Endothelial cell of umbilical vein (primary cell): ENCODE measurements at regions not wholly inside any gene's neighbourhood (a gene's known extent, or its start where the extent isn't known, plus 50 kb on each side); places are given as distances from the start of the nearest gene placed in this dataset.

Source experiments
- BruUV-seq: library from RNA; stranded (reverse); fragments of 400-500 nt; replicated peaks from 2 replicates; lab custom pipeline; 2021; lab: Mats Ljungman, UMichigan
- CTCF ChIA-PET: fragments of 300-600, 350-600 bp; sonication (Branson Sonifier 250); formaldehyde crosslinking; loops from one replicate; lab custom pipeline; 2021; ENCODE audit warnings: antibody characterized with exemption, inconsistent platforms; lab: Charles Lee
- POLR2A ChIA-PET: fragments of 300-600, 350-600 bp; sonication (Branson Sonifier 250); formaldehyde crosslinking; loops from one replicate; lab custom pipeline; 2021; ENCODE audit warnings: antibody characterized with exemption, inconsistent platforms; lab: Charles Lee
- DNase-seq: peaks from one replicate; pipeline ENCODE4 v3.0.0-alpha.2; 2011; ENCODE audit warnings: low read depth, low spot score
- FAIRE-seq: peaks from 2 replicates; lab custom pipeline; 2011; peaks lifted over from hg19 to GRCh38; lab: Jason Lieb, UNC
- H2AFZ ChIP-seq: 2 replicates; pipeline ENCODE4 v1.6.0; 2012; ENCODE audit warnings: low read depth, low read length, control low read depth, inconsistent platforms
- H3K27ac ChIP-seq: 2 replicates; pipeline ENCODE4 v1.5.1; 2011; ENCODE audit warnings: low read depth, mild to moderate bottlenecking, control low read depth, low read length, moderate library complexity; ENCODE audit not compliant: insufficient read depth
- H3K27me3 ChIP-seq, 2 experiments: 2 replicates each; pipeline versions ENCODE4 v1.6.0 to v1.6.1; 2011; ENCODE audit warnings: low read length in 2 of 2, mixed read lengths in 1 of 2; ENCODE audit not compliant: control insufficient read depth in 2 of 2, insufficient read depth in 2 of 2
- H3K36me3 ChIP-seq, 2 experiments: 2 replicates in 1 of 2; 3 replicates in 1 of 2; pipeline ENCODE4 v1.5.1; 2011; ENCODE audit warnings: low read length in 2 of 2, mild to moderate bottlenecking in 1 of 2, moderate library complexity in 1 of 2; ENCODE audit not compliant: control insufficient read depth in 2 of 2, insufficient read depth in 2 of 2; ENCODE audit errors: extremely low read depth in 1 of 2
- H3K4me1 ChIP-seq: 3 replicates; pipeline ENCODE4 v1.5.1; 2011; ENCODE audit warnings: mild to moderate bottlenecking, low read length; ENCODE audit not compliant: control insufficient read depth, insufficient read depth; ENCODE audit errors: extremely low read depth
- H3K4me2 ChIP-seq: 2 replicates; pipeline ENCODE4 v1.6.1; 2011; ENCODE audit warnings: low read length, control low read depth, mixed read lengths; ENCODE audit not compliant: insufficient read depth
- H3K4me3 ChIP-seq, 3 experiments: fragments of 200-600 bp in 1 of 3; sonication (generic), shearing (Covaris generic) in 1 of 3; replicated peaks in 1 of 3; 2 replicates each; pipeline ENCODE4 v1.5.1; 2011 to 2016; ENCODE audit warnings: control low read depth in 3 of 3, low read length in 3 of 3, mild to moderate bottlenecking in 2 of 3, inconsistent platforms in 1 of 3, low read depth in 1 of 3, moderate library complexity in 1 of 3; ENCODE audit not compliant: insufficient read depth in 1 of 3
- H3K79me2 ChIP-seq: 2 replicates; pipeline ENCODE4 v1.6.0; 2012; ENCODE audit warnings: low read length, inconsistent platforms; ENCODE audit not compliant: control insufficient read depth, insufficient read depth
- H3K9ac ChIP-seq: replicated peaks from 2 replicates; pipeline ENCODE3; 2011; ENCODE audit warnings: low read length, control low read depth; ENCODE audit not compliant: insufficient read depth; ENCODE audit errors: extremely low read depth
- H3K9me1 ChIP-seq: replicated peaks from 3 replicates; pipeline ENCODE4 v1.6.0; 2011; ENCODE audit warnings: mild to moderate bottlenecking, low read length; ENCODE audit not compliant: control insufficient read depth, insufficient read depth; ENCODE audit errors: extremely low read depth
- H3K9me3 ChIP-seq: replicated peaks from 2 replicates; pipeline ENCODE4 v1.5.1; 2012; ENCODE audit warnings: low read length, inconsistent platforms; ENCODE audit not compliant: control insufficient read depth, insufficient read depth
- H4K20me1 ChIP-seq: replicated peaks from 2 replicates; pipeline ENCODE3; 2011; ENCODE audit warnings: mild to moderate bottlenecking, low read length; ENCODE audit not compliant: control insufficient read depth, insufficient read depth; ENCODE audit errors: extremely low read depth
- EZH2 ChIP-seq: IDR thresholded peaks from 2 replicates; pipeline ENCODE4 v1.6.1; 2012; ENCODE audit warnings: borderline replicate concordance, low read depth, mild to moderate bottlenecking, moderate library complexity, low read length, inconsistent platforms; ENCODE audit not compliant: severe bottlenecking
- FOS ChIP-seq: IDR thresholded peaks from 2 replicates; pipeline ENCODE4 v1.6.1; 2011; ENCODE audit warnings: mild to moderate bottlenecking, low read length, moderate library complexity, borderline replicate concordance; ENCODE audit not compliant: insufficient read depth
- GATA2 ChIP-seq: IDR thresholded peaks from 2 replicates; pipeline ENCODE4 v1.7.0; 2011; ENCODE audit warnings: low read depth, mild to moderate bottlenecking, moderate library complexity, mixed read lengths, low read length; ENCODE audit not compliant: insufficient read length, insufficient read depth
- JUN ChIP-seq: IDR thresholded peaks from 2 replicates; pipeline ENCODE4 v1.6.1; 2011; ENCODE audit warnings: borderline replicate concordance, low read depth; ENCODE audit not compliant: insufficient read length, insufficient read depth
- MYC ChIP-seq: IDR thresholded peaks from one replicate; pipeline ENCODE4 v1.6.1; 2011; ENCODE audit warnings: mild to moderate bottlenecking, low read depth, low read length
- POLR2A ChIP-seq: IDR thresholded peaks from 2 replicates; pipeline ENCODE4 v1.6.1; 2012; ENCODE audit warnings: low read depth, mild to moderate bottlenecking, control low read depth, low read length
- POLR2AphosphoS5 ChIP-seq: IDR thresholded peaks from 2 replicates; pipeline ENCODE4 v1.6.1; 2012; ENCODE audit warnings: low read depth, mild to moderate bottlenecking, control low read depth, low read length, moderate library complexity; ENCODE audit not compliant: insufficient read depth
- dilution Hi-C: fragments of 300-500 bp; cut with MboI; formaldehyde crosslinking; loops from one replicate; pipeline ENCODE4 v1.15.0; 2019; ENCODE audit warnings: low sequenced_read_pairs; ENCODE audit not compliant: extremely low pct_ligation_motif_present
- intact Hi-C: fragments of 100-400 bp; cut with micrococcal nuclease; formaldehyde crosslinking; loops from one replicate; pipeline ENCODE4 v1.10.0; 2022
- TF ChIP-seq, protein P1 (sequence below): IDR thresholded peaks from 2 replicates; pipeline ENCODE4 v1.6.1; 2011; ENCODE audit not compliant: insufficient read depth, insufficient read length
- TF ChIP-seq, protein P2 (sequence below), 2 donors: IDR thresholded peaks; 1 replicate in 1 of 2; 2 replicates in 1 of 2; pipeline ENCODE4 v1.5.1; 2011; ENCODE audit warnings: low read length in 2 of 2, mild to moderate bottlenecking in 2 of 2, moderate library complexity in 2 of 2, control low read depth in 1 of 2, inconsistent platforms in 1 of 2, low read depth in 1 of 2; ENCODE audit not compliant: insufficient read depth in 1 of 2; ENCODE audit errors: extremely low read depth in 1 of 2

DNA sequence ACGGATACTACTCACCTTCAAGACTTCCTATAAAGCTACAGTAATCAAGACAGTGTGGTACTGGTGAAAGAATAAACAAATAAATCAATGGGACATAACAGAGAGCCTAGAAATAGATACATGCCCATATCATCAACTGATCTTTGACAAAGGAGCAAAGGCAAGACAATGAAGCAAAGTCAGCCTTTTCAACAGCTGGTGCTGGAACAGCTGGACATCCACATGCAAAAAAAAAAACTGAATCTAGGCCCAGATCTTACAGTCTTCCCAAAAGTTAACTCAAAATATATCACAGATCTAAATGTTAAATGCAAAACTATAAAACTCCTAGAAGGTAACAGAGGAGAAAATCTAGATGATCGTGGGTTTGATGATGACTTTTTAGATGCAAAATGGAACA lies 170.3 kb downstream of the MIS18A start:
- FAIRE-seq: no peak

More for the DNA sequence above, 170.3 kb downstream of the MIS18A start:
- H3K4me3 ChIP-seq: no peak overlapping the region
- H3K9me3 ChIP-seq: no peaks in the 10 kb centered on the region
- TF ChIP-seq POLR2A (no peak), POLR2AphosphoS5 (no peak), EZH2 (no peak), GATA2 (no peak), MYC (no peak), FOS (no peak), JUN (no peak)
- TF ChIP-seq, protein P1, sequence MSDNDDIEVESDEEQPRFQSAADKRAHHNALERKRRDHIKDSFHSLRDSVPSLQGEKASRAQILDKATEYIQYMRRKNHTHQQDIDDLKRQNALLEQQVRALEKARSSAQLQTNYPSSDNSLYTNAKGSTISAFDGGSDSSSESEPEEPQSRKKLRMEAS: no peak
- TF ChIP-seq, protein P2, sequence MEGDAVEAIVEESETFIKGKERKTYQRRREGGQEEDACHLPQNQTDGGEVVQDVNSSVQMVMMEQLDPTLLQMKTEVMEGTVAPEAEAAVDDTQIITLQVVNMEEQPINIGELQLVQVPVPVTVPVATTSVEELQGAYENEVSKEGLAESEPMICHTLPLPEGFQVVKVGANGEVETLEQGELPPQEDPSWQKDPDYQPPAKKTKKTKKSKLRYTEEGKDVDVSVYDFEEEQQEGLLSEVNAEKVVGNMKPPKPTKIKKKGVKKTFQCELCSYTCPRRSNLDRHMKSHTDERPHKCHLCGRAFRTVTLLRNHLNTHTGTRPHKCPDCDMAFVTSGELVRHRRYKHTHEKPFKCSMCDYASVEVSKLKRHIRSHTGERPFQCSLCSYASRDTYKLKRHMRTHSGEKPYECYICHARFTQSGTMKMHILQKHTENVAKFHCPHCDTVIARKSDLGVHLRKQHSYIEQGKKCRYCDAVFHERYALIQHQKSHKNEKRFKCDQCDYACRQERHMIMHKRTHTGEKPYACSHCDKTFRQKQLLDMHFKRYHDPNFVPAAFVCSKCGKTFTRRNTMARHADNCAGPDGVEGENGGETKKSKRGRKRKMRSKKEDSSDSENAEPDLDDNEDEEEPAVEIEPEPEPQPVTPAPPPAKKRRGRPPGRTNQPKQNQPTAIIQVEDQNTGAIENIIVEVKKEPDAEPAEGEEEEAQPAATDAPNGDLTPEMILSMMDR (IDR thresholded peaks at IDR 0.05; ENCODE audit: extremely low read depth in 1 of 2, insufficient read depth in 1 of 2, low read depth in 1 of 2, low read length in 2 of 2): no peak
- H3K27ac ChIP-seq: no peak overlapping the region
- intact Hi-C loops: no loop called here
- ChIA-PET POLR2A (no interaction called here), CTCF (no interaction called here)
- H4K20me1 ChIP-seq: no peaks in the 10 kb centered on the region
- H3K36me3 ChIP-seq: no peaks in the 10 kb centered on the region
- H3K9me1 ChIP-seq: no peaks in the 10 kb centered on the region
- H3K79me2 ChIP-seq: no peaks in the 10 kb centered on the region
- H3K4me2 ChIP-seq: no peak overlapping the region
- no peaks in the 10 kb centered on the region for H3K4me1 ChIP-seq
- BruUV-seq: no TSS peak
- dilution Hi-C loops: no loop called here
- no peak for DNase-seq
- H3K27me3 ChIP-seq: peaks cover 0 to 5% of the 10 kb centered on the region in 2 experiments
- no peak overlapping the region for H3K9ac ChIP-seq
- H2AFZ ChIP-seq: no peak overlapping the region
